SU-DHL-6 (cell line): ENCODE measurements at regions not wholly inside any gene's neighbourhood (a gene's known extent, or its start where the extent isn't known, plus 50 kb on each side); places are given as distances from the start of the nearest gene placed in this dataset.

Experiments used
- H2AFZ ChIP-seq: fragments of 200-600 bp; sonication (generic); 2 replicates; pipeline ENCODE4 v1.6.1; 2014; ENCODE audit warnings: low read depth, mild to moderate bottlenecking, moderate library complexity, mixed read lengths, antibody characterized with exemption, low read length; ENCODE audit not compliant: severe bottlenecking
- H3F3A ChIP-seq: fragments of 200-600 bp; shearing (Covaris generic); 2 replicates; pipeline ENCODE4 v1.6.0; 2016; ENCODE audit warnings: antibody characterized with exemption, mild to moderate bottlenecking; ENCODE audit not compliant: insufficient read depth
- H3K27ac ChIP-seq: fragments of 200-600 bp; sonication (generic); 2 replicates; pipeline ENCODE4 v1.5.1; 2016; ENCODE audit warnings: low read depth, mild to moderate bottlenecking, low read length, moderate library complexity, mixed read lengths
- H3K27me3 ChIP-seq: fragments of 200-600 bp; sonication (generic), shearing (Covaris generic); 2 replicates; pipeline ENCODE4 v1.6.0; 2014; ENCODE audit warnings: mild to moderate bottlenecking, low read length
- H3K36me3 ChIP-seq: fragments of 200-600 bp; sonication (generic); 2 replicates; pipeline ENCODE4 v1.6.1; 2014; ENCODE audit warnings: mild to moderate bottlenecking, low read length, mixed read lengths
- H3K4me2 ChIP-seq: fragments of 300-600, 200-600 bp; shearing (Covaris generic), sonication (generic); 2 replicates; pipeline ENCODE4 v1.6.0; 2014; ENCODE audit warnings: low read length, low read depth, mild to moderate bottlenecking; ENCODE audit not compliant: poor library complexity, severe bottlenecking
- H3K4me3 ChIP-seq: fragments of 200-600 bp; sonication (generic); 2 replicates; pipeline ENCODE4 v1.5.1; 2014; ENCODE audit warnings: antibody characterized with exemption, low read length, mild to moderate bottlenecking, mixed read lengths; ENCODE audit not compliant: insufficient read depth, poor library complexity, severe bottlenecking
- H3K79me2 ChIP-seq: fragments of 200-600 bp; sonication (generic); 2 replicates; pipeline ENCODE4 v1.6.1; 2014; ENCODE audit warnings: mild to moderate bottlenecking, low read length, moderate library complexity; ENCODE audit not compliant: insufficient read depth
- H3K9ac ChIP-seq: fragments of 200-600 bp; sonication (generic); 2 replicates; pipeline ENCODE4 v1.7.0; 2014; ENCODE audit warnings: mild to moderate bottlenecking, low read length
- H3K9me2 ChIP-seq: fragments of 200-600 bp; sonication (generic); replicated peaks from 2 replicates; pipeline ENCODE4 v1.6.1; 2014; ENCODE audit warnings: low read length; ENCODE audit not compliant: insufficient read depth
- H3K9me3 ChIP-seq: fragments of 200-600 bp; sonication (generic); 2 replicates; pipeline ENCODE4 v1.6.1; 2014; ENCODE audit warnings: low read length, mixed read lengths; ENCODE audit not compliant: insufficient read depth
- H4K20me1 ChIP-seq: fragments of 200-600 bp; sonication (generic); 2 replicates; pipeline ENCODE4 v1.6.1; 2014; ENCODE audit warnings: low read depth, mild to moderate bottlenecking, antibody characterized with exemption, low read length, moderate library complexity, mixed read lengths
- EZH2phosphoT487 ChIP-seq: fragments of 200-600 bp; sonication (generic), shearing (Covaris generic); conservative IDR thresholded peaks from 2 replicates; pipeline ENCODE4 v1.6.1; 2018; ENCODE audit warnings: mild to moderate bottlenecking, antibody characterized with exemption, low read length, moderate library complexity, mixed read lengths
- TF ChIP-seq, protein P1 (sequence below): fragments of 200-600 bp; sonication (generic); IDR thresholded peaks from one replicate; pipeline ENCODE4 v1.5.1; 2017; ENCODE audit warnings: antibody characterized with exemption, mild to moderate bottlenecking, low read length, moderate library complexity; ENCODE audit not compliant: insufficient read depth, poor library complexity, severe bottlenecking

GRCh38 chrX:20374450-20374849 lies 107.7 kb upstream of the RPS6KA3 start:
- Histone ChIP-seq H3K27ac (no peak overlapping the region), H3K9me2 (no peaks in the 10 kb centered on the region), H3K4me2 (no peak overlapping the region), H3K36me3 (no peaks in the 10 kb centered on the region), H3K4me3 (no peak overlapping the region), H3K79me2 (no peaks in the 10 kb centered on the region), H3F3A (no peaks in the 10 kb centered on the region), H4K20me1 (no peaks in the 10 kb centered on the region), H3K9ac (no peak overlapping the region), H2AFZ (no peak overlapping the region), H3K9me3 (no peaks in the 10 kb centered on the region), H3K27me3 (no peaks in the 10 kb centered on the region)
- TF ChIP-seq, protein P1, sequence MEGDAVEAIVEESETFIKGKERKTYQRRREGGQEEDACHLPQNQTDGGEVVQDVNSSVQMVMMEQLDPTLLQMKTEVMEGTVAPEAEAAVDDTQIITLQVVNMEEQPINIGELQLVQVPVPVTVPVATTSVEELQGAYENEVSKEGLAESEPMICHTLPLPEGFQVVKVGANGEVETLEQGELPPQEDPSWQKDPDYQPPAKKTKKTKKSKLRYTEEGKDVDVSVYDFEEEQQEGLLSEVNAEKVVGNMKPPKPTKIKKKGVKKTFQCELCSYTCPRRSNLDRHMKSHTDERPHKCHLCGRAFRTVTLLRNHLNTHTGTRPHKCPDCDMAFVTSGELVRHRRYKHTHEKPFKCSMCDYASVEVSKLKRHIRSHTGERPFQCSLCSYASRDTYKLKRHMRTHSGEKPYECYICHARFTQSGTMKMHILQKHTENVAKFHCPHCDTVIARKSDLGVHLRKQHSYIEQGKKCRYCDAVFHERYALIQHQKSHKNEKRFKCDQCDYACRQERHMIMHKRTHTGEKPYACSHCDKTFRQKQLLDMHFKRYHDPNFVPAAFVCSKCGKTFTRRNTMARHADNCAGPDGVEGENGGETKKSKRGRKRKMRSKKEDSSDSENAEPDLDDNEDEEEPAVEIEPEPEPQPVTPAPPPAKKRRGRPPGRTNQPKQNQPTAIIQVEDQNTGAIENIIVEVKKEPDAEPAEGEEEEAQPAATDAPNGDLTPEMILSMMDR = no peak
- TF ChIP-seq EZH2phosphoT487 = no peak

DNA sequence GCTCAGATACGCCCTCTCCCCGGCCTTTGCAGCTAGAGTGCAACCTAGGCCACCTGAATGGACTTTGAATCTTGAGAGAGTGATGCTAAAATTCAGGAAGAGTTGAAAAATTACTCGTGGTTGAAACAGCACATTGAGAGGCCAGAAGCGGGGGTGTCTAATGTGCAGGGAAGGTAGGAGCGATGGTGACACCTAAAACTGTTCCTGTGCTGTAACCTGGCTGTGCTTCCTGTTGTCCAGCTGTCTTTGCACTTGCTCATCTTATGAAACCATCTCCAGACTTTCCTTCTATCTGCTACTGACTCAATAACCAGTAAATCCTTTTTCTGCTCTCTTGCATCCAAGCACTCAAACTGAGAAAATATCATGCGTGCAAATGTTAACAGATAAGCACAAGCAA lies 106.4 kb upstream of the RPS6KA3 start:
- no peak overlapping the region for H3K4me3 ChIP-seq
- H3K9me3 ChIP-seq = no peaks in the 10 kb centered on the region
- no peaks in the 10 kb centered on the region for H3K79me2 ChIP-seq
- H3K9me2 ChIP-seq = no peaks in the 10 kb centered on the region
- H4K20me1 ChIP-seq = no peaks in the 10 kb centered on the region
- no peaks in the 10 kb centered on the region for H3F3A ChIP-seq
- H3K27me3 ChIP-seq = no peaks in the 10 kb centered on the region
- no peak overlapping the region for H3K9ac ChIP-seq
- H2AFZ ChIP-seq = no peak overlapping the region
- no peaks in the 10 kb centered on the region for H3K36me3 ChIP-seq
- H3K4me2 ChIP-seq = no peak overlapping the region
- TF ChIP-seq, protein P1 = no peak
- no peak for TF ChIP-seq EZH2phosphoT487
- no peak overlapping the region for H3K27ac ChIP-seq

DNA sequence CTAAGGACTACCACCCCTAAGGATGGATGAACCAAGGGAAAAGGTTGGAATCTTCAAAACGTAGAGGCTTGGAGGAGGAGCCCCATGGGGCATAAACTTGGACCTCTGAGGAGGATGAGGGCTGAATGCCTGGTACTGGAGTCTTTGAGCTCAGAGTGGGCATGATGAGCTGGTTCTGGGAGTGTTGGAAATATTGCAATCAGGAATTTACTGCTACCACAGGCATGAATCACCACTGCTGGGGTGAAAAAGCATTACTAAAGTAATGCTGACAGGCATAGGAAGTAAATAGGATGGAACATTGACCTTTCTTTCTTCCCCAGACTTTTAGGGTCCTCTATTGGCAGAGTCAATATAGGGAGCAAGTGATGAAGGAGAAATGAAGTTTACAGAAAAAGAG lies 105.8 kb upstream of the RPS6KA3 start:
- no peaks in the 10 kb centered on the region for H3K36me3 ChIP-seq
- no peak for TF ChIP-seq EZH2phosphoT487
- TF ChIP-seq, protein P1 = no peak
- no peaks in the 10 kb centered on the region for H3K9me2 ChIP-seq
- no peaks in the 10 kb centered on the region for H4K20me1 ChIP-seq
- H3K9ac ChIP-seq = no peak overlapping the region
- no peaks in the 10 kb centered on the region for H3K9me3 ChIP-seq
- no peaks in the 10 kb centered on the region for H3K79me2 ChIP-seq
- no peak overlapping the region for H2AFZ ChIP-seq
- H3F3A ChIP-seq = no peaks in the 10 kb centered on the region
- H3K4me2 ChIP-seq = no peak overlapping the region
- no peak overlapping the region for H3K4me3 ChIP-seq
- H3K27ac ChIP-seq = no peak overlapping the region
- H3K27me3 ChIP-seq = no peaks in the 10 kb centered on the region

- H2AFZ ChIP-seq = no peak overlapping the region
- no peak overlapping the region for H3K27ac ChIP-seq
- no peaks in the 10 kb centered on the region for H3K36me3 ChIP-seq
- H3K79me2 ChIP-seq = no peaks in the 10 kb centered on the region
- no peak overlapping the region for H3K9ac ChIP-seq
- no peaks in the 10 kb centered on the region for H3K9me2 ChIP-seq
- no peak for TF ChIP-seq EZH2phosphoT487
- TF ChIP-seq, protein P1 = no peak
- no peaks in the 10 kb centered on the region for H3K9me3 ChIP-seq
- H3K27me3 ChIP-seq = no peaks in the 10 kb centered on the region
- H3K4me3 ChIP-seq = no peak overlapping the region
- H4K20me1 ChIP-seq = no peaks in the 10 kb centered on the region
- no peaks in the 10 kb centered on the region for H3F3A ChIP-seq
- H3K4me2 ChIP-seq = no peak overlapping the region
These were observed 102.8 kb upstream of the RPS6KA3 start for GRCh38 chrX:20369468-20369867.
